HG02852 (cell line): ENCODE measurements at regions not wholly inside any gene's neighbourhood (a gene's known extent, or its start where the extent isn't known, plus 50 kb on each side); places are given as distances from the start of the nearest gene placed in this dataset.
"Not testable (repeated sequence)": the region's sequence is repeated elsewhere in the genome, so short reads cannot be mapped to it uniquely, and the experiment has no call there.

ENCODE experiments used
- ATAC-seq: cut with Tn5 transposase; IDR thresholded peaks from one replicate; pipeline ENCODE4 v1.9.1; 2021; ENCODE audit warnings: mild to moderate bottlenecking, moderate library complexity; ENCODE audit not compliant: unreplicated experiment

GRCh38 chr5:87129046-87129445 is 138.6 kb upstream of the RASA1 start:
- no peak for ATAC-seq

- no peak for ATAC-seq
Observed at GRCh38 chr5:87132696-87133095, 135.0 kb upstream of the RASA1 start.

GRCh38 chr5:87134513-87134912 is 133.2 kb upstream of the RASA1 start:
- not testable (repeated sequence) for ATAC-seq

- ATAC-seq = no peak
Observed at GRCh38 chr5:87136096-87136495, 131.6 kb upstream of the RASA1 start.

- no peak for ATAC-seq
Observed at GRCh38 chr5:87136733-87137132, 130.9 kb upstream of the RASA1 start.

GRCh38 chr5:87137283-87137682 is 130.4 kb upstream of the RASA1 start:
- no peak for ATAC-seq

- ATAC-seq = no peak
Observed at GRCh38 chr5:87138091-87138805, 129.4 kb upstream of the RASA1 start.

- ATAC-seq = no peak
Observed at GRCh38 chr5:87139795-87140194, 127.9 kb upstream of the RASA1 start.

GRCh38 chr5:87141544-87141943 is 126.1 kb upstream of the RASA1 start:
- ATAC-seq = no peak

- ATAC-seq = not testable (repeated sequence)
Observed at GRCh38 chr5:87145853-87146252, 121.8 kb upstream of the RASA1 start.

- ATAC-seq = no peak
Observed at GRCh38 chr5:87147441-87147840, 120.2 kb upstream of the RASA1 start.

GRCh38 chr5:87150630-87151029 is 117.1 kb upstream of the RASA1 start:
- ATAC-seq = no peak

GRCh38 chr5:87151547-87151946 is 116.1 kb upstream of the RASA1 start:
- peak; percentile 71 for ATAC-seq

- no peak for ATAC-seq
Observed at GRCh38 chr5:87152886-87153285, 114.8 kb upstream of the RASA1 start.

- ATAC-seq = no peak
Observed at GRCh38 chr5:87154191-87154590, 113.5 kb upstream of the RASA1 start.

GRCh38 chr5:87155106-87155505 is 112.6 kb upstream of the RASA1 start:
- no peak for ATAC-seq

- no peak for ATAC-seq
Observed at GRCh38 chr5:87156631-87157030, 111.1 kb upstream of the RASA1 start.

- ATAC-seq = no peak
Observed at GRCh38 chr5:87164409-87164808, 103.3 kb upstream of the RASA1 start.

GRCh38 chr5:87169300-87169991 is 98.2 kb upstream of the RASA1 start:
- no peak for ATAC-seq

GRCh38 chr5:87170799-87171198 is 96.9 kb upstream of the RASA1 start:
- ATAC-seq = no peak

GRCh38 chr5:87182649-87183048 is 85.0 kb upstream of the RASA1 start:
- no peak for ATAC-seq

GRCh38 chr5:87183896-87184295 is 83.8 kb upstream of the RASA1 start:
- no peak for ATAC-seq

GRCh38 chr5:87184605-87185004 is 83.1 kb upstream of the RASA1 start:
- ATAC-seq = no peak
